Peyer's patch (tissue), 4 donors: ENCODE measurements at regions not wholly inside any gene's neighbourhood (a gene's known extent, or its start where the extent isn't known, plus 50 kb on each side); places are given as distances from the start of the nearest gene placed in this dataset.

Experiments
- CTCF ChIP-seq, 6 experiments: fragments of 450-650 bp in 4 of 6; fragments of 200-600 bp in 2 of 6; sonication (generic) in 1 of 6; IDR thresholded peaks; one replicate each; pipeline ENCODE4 v1.5.1; 2017 to 2019; ENCODE audit warnings: antibody characterized with exemption in 6 of 6, mild to moderate bottlenecking in 3 of 6, moderate library complexity in 1 of 6
- POLR2A ChIP-seq, 2 donors: fragments of 450-650 bp; IDR thresholded peaks; one replicate each; pipeline ENCODE4 v1.5.1; 2017; ENCODE audit warnings: antibody characterized with exemption in 2 of 2, mild to moderate bottlenecking in 2 of 2, moderate library complexity in 2 of 2

GRCh38 chr20:40323361-40323794 lies 365.7 kb downstream of the MAFB start:
- no peak for TF ChIP-seq CTCF (IDR thresholded peaks at IDR 0.05)
- no peak for TF ChIP-seq POLR2A (IDR thresholded peaks at IDR 0.05)
